ENCODE measurements at regions not wholly inside any gene's neighbourhood (a gene's known extent, or its start where the extent isn't known, plus 50 kb on each side); places are given as distances from the start of the nearest gene placed in this dataset.

- TF ChIP-seq RAD21 (IDR thresholded peaks at IDR 0.05; ENCODE audit: low read depth): no peak
- TF ChIP-seq TAF1 (IDR thresholded peaks at IDR 0.05; ENCODE audit: low read depth): no peak
Observed at GRCh38 chr11:100557830-100558611, 129.1 kb upstream of the ARHGAP42 start.
